GM21825 (cell line): ENCODE measurements at regions not wholly inside any gene's neighbourhood (a gene's known extent, or its start where the extent isn't known, plus 50 kb on each side); places are given as distances from the start of the nearest gene placed in this dataset.
"Not testable (repeated sequence)": the region's sequence is repeated elsewhere in the genome, so short reads cannot be mapped to it uniquely, and the experiment has no call there.

Source experiments
- ATAC-seq: cut with Tn5 transposase; IDR thresholded peaks from one replicate; pipeline ENCODE4 v1.9.1; 2021; ENCODE audit warnings: mild to moderate bottlenecking, moderate library complexity; ENCODE audit not compliant: unreplicated experiment

GRCh38 chr3:40695848-40696247 is 171.1 kb downstream of the ZNF621 start:
- ATAC-seq, result no peak

GRCh38 chr3:40698611-40699010 is 173.9 kb downstream of the ZNF621 start:
- not testable (repeated sequence) for ATAC-seq

GRCh38 chr3:40701016-40701588 is 176.3 kb downstream of the ZNF621 start:
- no peak for ATAC-seq

- ATAC-seq, result no peak
Measured at GRCh38 chr3:40704224-40704623, 179.5 kb downstream of the ZNF621 start.

GRCh38 chr3:40705663-40706062 is 180.9 kb downstream of the ZNF621 start:
- ATAC-seq, result no peak

GRCh38 chr3:40713306-40713705 is 188.5 kb downstream of the ZNF621 start:
- ATAC-seq, result no peak

GRCh38 chr3:40713795-40714194 is 189.0 kb downstream of the ZNF621 start:
- peak; percentile 40 for ATAC-seq

GRCh38 chr3:40714771-40715345 is 190.1 kb downstream of the ZNF621 start:
- ATAC-seq, result no peak

- no peak for ATAC-seq
Measured at GRCh38 chr3:40715551-40715950, 190.8 kb downstream of the ZNF621 start.

- no peak for ATAC-seq
Measured at GRCh38 chr3:40717471-40717870, 192.7 kb downstream of the ZNF621 start.

GRCh38 chr3:40718209-40718608 is 193.4 kb downstream of the ZNF621 start:
- ATAC-seq, result peak; percentile 21

GRCh38 chr3:40718681-40719080 is 193.9 kb downstream of the ZNF621 start:
- peak; percentile 85 for ATAC-seq

GRCh38 chr3:40719660-40720287 is 195.0 kb downstream of the ZNF621 start:
- ATAC-seq, result no peak

GRCh38 chr3:40720341-40720740 is 195.6 kb downstream of the ZNF621 start:
- no peak for ATAC-seq

GRCh38 chr3:40720863-40721262 is 196.1 kb downstream of the ZNF621 start:
- ATAC-seq, result no peak

- no peak for ATAC-seq
Measured at GRCh38 chr3:40723083-40723660, 198.4 kb downstream of the ZNF621 start.

- ATAC-seq, result no peak
Measured at GRCh38 chr3:40725031-40725430, 200.3 kb downstream of the ZNF621 start.

- ATAC-seq, result no peak
Measured at GRCh38 chr3:40731445-40731844, 206.7 kb downstream of the ZNF621 start.

- ATAC-seq, result no peak
Measured at GRCh38 chr3:40736943-40737342, 212.2 kb downstream of the ZNF621 start.

- no peak for ATAC-seq
Measured at GRCh38 chr3:40737343-40737742, 212.6 kb downstream of the ZNF621 start.

- no peak for ATAC-seq
Measured at GRCh38 chr3:40739971-40740370, 215.2 kb downstream of the ZNF621 start.

GRCh38 chr3:40741729-40742128 is 217.0 kb downstream of the ZNF621 start:
- ATAC-seq, result no peak
